HG02678 (cell line): ENCODE measurements at regions not wholly inside any gene's neighbourhood (a gene's known extent, or its start where the extent isn't known, plus 50 kb on each side); places are given as distances from the start of the nearest gene placed in this dataset.

Experiments used
- ATAC-seq: cut with Tn5 transposase; IDR thresholded peaks from one replicate; pipeline ENCODE4 v1.9.1; 2021; ENCODE audit warnings: mild to moderate bottlenecking, moderate library complexity; ENCODE audit not compliant: unreplicated experiment

GRCh38 chr11:121755906-121756305, 303.1 kb upstream of the SORL1-AS1 start:
- no peak for ATAC-seq

- ATAC-seq: no peak
Measured at GRCh38 chr11:121755191-121755590, 302.4 kb upstream of the SORL1-AS1 start.

DNA sequence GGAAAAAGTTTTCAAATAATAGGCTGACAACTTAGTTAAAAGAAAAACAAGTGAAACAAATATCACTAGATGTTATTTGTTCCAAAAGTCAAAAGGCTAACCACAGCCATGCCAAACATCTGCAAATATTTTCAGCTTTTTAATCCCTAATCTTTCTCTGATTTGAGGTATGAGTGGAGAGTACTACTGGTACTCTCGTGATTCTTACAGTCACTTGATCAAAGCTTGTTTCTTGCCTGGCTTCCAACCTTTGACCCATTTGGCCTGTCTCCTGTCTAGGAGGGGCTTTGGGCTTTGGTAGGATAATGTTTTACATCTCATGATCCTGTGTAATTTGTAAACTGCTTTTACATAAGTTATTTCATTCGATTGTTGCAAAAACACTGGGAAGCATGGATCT, 301.8 kb upstream of the SORL1-AS1 start:
- ATAC-seq: no peak

- ATAC-seq: no peak
Measured at GRCh38 chr11:121749691-121750090, 296.9 kb upstream of the SORL1-AS1 start.

- no peak for ATAC-seq
Measured at GRCh38 chr11:121748068-121748467, 295.3 kb upstream of the SORL1-AS1 start.

DNA sequence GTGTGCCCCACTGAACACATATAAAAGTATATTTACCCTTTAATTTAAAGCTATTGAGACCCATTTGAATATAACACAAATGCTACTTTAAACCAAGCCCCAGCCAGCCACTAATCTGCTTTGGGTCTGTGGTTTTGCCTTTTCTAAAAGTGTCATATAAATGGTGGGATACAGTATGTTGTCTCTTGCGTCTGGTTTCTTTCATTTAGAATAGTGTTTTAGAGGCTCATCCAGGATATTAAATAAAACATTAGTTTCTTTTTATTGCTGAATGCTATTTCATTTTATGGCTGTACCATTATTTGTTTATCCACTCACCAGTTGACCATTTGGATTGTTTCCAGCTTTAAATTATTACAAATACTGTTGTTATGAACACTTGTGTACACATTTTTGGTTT, 290.5 kb upstream of the SORL1-AS1 start:
- no peak for ATAC-seq

GRCh38 chr11:121741761-121742361, 289.1 kb upstream of the SORL1-AS1 start:
- ATAC-seq: no peak

- no peak for ATAC-seq
Measured at GRCh38 chr11:121741351-121741760, 288.6 kb upstream of the SORL1-AS1 start.

- ATAC-seq: no peak
Measured at GRCh38 chr11:121740902-121741301, 288.1 kb upstream of the SORL1-AS1 start.

GRCh38 chr11:121733858-121734257, 281.1 kb upstream of the SORL1-AS1 start:
- ATAC-seq: no peak

GRCh38 chr11:121727942-121728341, 275.2 kb upstream of the SORL1-AS1 start:
- ATAC-seq: no peak

DNA sequence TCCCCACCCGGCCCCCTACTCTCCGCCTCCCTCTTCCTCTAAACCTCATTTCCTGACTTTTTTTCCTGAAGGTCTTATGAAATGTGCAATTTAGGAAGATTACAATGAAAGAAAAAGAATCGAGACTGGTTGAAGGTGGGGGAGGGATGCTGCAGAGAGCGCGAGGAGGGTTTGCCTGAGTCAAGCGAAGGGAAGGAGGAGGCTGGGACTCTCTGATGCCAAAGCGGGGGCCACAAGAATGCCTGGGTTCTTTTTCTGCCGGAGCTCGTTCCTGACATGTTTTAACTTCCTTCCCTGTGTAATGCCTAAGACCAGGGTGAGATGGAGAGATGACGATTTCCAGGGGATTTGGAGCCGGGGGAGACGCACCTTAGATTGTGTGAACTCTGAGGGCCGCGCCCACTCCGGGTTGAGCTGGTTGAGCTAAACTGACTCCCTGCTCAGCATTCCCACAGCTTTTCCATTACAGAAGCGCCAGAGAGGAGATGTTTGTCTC, 270.5 kb upstream of the SORL1-AS1 start:
- no peak for ATAC-seq

DNA sequence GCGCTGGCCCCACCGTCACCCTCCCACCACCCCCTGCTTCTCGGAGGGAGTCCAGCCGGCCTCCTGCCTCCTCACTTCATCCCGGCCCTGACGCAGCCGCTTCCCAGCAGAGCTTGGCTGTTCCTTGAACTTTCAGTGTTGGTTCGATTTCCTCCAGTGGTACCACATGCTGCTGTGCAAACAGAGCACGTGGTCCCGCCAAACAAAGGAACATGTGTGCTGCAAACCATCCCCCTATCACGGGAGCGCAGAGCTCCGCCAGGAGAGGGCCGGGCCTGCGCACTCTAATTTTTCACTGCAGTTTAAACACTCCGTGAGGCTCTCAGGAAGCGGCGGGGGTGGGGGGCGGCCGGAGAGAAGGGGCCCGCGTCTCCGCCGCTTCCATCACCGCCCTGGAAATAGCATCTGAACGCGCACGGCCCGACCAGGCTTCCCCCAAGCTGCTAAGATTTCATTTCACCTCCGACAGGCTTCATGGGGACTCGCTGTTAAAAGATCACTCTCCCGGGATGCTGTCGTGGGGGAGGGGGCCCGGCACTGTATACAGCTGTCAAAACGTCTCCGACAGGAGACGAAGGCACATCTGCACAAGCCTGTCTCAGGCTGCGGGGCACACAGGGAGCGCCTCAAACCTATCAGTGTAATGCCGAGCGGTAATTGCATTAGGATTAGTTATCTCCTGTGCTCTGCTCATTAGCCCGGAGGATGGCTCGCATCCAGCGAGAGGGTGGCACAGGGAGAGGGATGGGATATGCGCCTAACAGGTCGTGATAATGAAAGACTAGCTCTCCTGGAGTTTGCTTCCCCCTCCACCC, 269.9 kb upstream of the SORL1-AS1 start:
- ATAC-seq: no peak

DNA sequence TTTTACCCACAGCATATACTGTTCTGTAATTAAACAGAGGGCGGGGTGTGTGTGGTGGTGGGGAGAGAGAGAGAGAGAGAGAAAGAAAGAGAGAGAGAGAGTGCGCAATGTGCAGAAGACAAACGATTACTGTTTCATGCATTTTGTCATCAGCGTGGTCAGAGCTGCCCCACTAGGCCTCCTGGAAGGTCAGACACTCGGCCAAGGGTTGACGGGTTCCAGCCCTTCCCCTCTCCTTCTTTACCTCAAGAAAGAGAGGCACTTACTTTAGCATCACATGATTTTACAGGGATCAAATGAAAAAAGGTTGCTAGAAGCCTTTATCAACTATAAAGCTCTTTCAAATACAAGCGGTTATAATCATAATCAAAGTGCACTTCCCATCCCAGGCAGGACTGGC, 269.2 kb upstream of the SORL1-AS1 start:
- no peak for ATAC-seq

DNA sequence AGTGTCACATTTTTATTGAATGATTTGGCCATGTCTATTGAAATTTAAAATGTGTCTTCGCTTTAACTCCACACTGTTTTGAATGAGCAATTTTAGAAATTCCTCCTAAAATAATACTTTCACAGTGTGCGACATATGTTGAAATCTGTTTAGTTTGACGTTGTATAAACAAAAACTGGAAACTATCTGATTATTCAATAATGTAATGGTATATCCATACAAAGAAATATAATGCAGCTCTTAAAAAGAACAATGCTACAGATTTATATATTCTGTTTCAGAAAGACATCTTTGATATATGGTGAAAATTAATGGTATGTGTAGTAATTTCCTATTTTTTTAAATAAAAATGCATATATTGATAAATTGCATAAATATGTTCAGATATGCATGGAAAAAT, 268.7 kb upstream of the SORL1-AS1 start:
- ATAC-seq: no peak

GRCh38 chr11:121717296-121717695, 264.5 kb upstream of the SORL1-AS1 start:
- no peak for ATAC-seq

GRCh38 chr11:121716060-121716459, 263.3 kb upstream of the SORL1-AS1 start:
- no peak for ATAC-seq

- no peak for ATAC-seq
Measured at GRCh38 chr11:121715405-121715804, 262.6 kb upstream of the SORL1-AS1 start.

- ATAC-seq: no peak
Measured at GRCh38 chr11:121714351-121714750, 261.6 kb upstream of the SORL1-AS1 start.

DNA sequence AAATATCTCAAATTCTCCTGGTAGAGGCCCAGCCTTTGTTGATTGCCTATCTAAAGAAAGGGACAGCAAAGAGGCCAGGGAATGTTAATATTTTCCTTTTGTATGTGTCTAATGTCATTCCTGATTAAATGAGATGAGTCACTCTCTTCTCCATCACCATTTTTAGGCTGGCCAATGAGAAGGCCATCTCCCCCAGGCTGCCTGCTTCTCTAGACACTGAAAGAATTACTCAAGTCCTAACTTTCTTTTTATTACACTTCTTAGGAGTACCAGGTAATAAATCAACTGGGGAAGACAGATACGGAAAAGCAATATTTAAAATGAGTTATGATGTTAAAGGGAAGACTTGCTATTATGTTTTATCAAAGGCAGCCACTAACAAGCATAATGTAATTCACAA, 259.2 kb upstream of the SORL1-AS1 start:
- ATAC-seq: no peak

GRCh38 chr11:121711236-121711635, 258.5 kb upstream of the SORL1-AS1 start:
- no peak for ATAC-seq

DNA sequence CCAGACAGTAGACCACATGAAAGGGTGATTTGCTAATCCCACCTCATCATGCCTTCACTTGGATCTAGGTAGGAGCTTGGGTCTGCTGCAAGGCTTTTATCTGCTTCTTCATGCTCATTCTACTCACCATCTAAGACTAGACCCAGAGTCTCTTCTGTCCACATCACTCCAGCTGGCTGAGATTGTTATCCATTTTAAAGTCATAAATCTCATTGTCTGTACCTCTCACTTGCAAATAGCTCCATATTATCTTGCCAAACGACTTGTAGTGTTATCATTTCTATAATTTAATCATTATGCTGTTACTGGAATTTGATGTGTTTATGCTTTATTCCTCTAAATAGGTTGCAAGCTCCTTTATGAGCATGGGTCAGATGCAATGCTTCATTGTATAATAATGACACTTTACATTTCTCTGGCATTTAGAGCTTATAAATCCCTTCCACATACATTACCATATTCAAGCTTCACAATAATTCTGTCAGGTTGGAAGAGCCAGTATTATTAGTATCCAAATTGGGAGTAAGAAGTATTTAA, 254.2 kb upstream of the SORL1-AS1 start:
- no peak for ATAC-seq
